ENCODE measurements at regions not wholly inside any gene's neighbourhood (a gene's known extent, or its start where the extent isn't known, plus 50 kb on each side); places are given as distances from the start of the nearest gene placed in this dataset.

DNA sequence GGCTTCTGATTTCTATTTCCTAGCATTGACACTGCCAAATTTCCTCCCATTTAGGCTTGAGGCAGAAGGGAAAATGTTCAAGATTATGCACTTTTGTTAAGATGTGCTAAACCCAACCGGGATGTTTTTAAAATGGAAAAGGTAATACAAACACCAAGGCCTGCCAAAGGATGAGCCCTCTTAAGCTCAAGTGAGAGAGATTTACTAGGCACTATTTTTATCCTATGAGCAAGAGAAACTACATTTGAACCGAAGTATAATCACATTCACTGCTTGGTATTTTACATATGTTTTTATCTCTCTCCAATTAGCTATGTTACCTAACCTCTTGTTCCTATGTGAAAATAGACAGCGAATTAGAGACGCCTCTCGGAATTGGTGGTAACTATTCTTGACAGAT is 295.8 kb downstream of the GABRB3 start:
- intact Hi-C loops (cut with micrococcal nuclease), result no loop called here
- H3K36me3 Mint-ChIP-seq, result no peaks in the 10 kb centered on the region

GRCh38 chr15:26475554-26475953 is 297.3 kb downstream of the GABRB3 start:
- intact Hi-C loops (cut with micrococcal nuclease), result no loop called here
- Mint-ChIP-seq H3K27ac (no peak overlapping the region), H3K36me3 (peaks cover 5% of the 10 kb centered on the region), H3K27me3 (ENCODE audit: low read depth in 2 of 2) (no peaks in the 10 kb centered on the region), H3K9me3 (peaks cover 15 to 16% of the 10 kb centered on the region in 2 donors), H3K4me1 (no peaks in the 10 kb centered on the region), H3K4me3 (no peak overlapping the region)
- no peak overlapping the region for H3K27ac ChIP-seq (ENCODE audit: low read length)
- no peak for ATAC-seq
- no peak for DNase-seq
- TF ChIP-seq, protein P1, sequence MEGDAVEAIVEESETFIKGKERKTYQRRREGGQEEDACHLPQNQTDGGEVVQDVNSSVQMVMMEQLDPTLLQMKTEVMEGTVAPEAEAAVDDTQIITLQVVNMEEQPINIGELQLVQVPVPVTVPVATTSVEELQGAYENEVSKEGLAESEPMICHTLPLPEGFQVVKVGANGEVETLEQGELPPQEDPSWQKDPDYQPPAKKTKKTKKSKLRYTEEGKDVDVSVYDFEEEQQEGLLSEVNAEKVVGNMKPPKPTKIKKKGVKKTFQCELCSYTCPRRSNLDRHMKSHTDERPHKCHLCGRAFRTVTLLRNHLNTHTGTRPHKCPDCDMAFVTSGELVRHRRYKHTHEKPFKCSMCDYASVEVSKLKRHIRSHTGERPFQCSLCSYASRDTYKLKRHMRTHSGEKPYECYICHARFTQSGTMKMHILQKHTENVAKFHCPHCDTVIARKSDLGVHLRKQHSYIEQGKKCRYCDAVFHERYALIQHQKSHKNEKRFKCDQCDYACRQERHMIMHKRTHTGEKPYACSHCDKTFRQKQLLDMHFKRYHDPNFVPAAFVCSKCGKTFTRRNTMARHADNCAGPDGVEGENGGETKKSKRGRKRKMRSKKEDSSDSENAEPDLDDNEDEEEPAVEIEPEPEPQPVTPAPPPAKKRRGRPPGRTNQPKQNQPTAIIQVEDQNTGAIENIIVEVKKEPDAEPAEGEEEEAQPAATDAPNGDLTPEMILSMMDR (IDR thresholded peaks at IDR 0.05), result no peak
- H3K27me3 ChIP-seq (ENCODE audit: control insufficient read depth, insufficient read depth, low read length), result no peaks in the 10 kb centered on the region
- no peaks in the 10 kb centered on the region for H3K36me3 ChIP-seq (ENCODE audit: control insufficient read depth, insufficient read depth, low read length)
- 80% methylated on average over 4 of the region's 7 CpGs for WGBS (ENCODE audit: insufficient coverage)
- no peaks in the 10 kb centered on the region for H3K4me1 ChIP-seq (ENCODE audit: control insufficient read depth, insufficient read depth, low read length)
- no peak overlapping the region for H3K4me3 ChIP-seq (ENCODE audit: low read length)
- peaks cover 28% of the 10 kb centered on the region for H3K9me3 ChIP-seq (ENCODE audit: control insufficient read depth, insufficient read depth, low read length)

More for the DNA sequence above, 295.8 kb downstream of the GABRB3 start:
- no peak for DNase-seq
- H3K4me3 Mint-ChIP-seq, result no peak overlapping the region
- H3K4me1 Mint-ChIP-seq, result no peaks in the 10 kb centered on the region
- H3K9me3 ChIP-seq (ENCODE audit: control insufficient read depth, insufficient read depth, low read length), result peaks cover 28% of the 10 kb centered on the region
- H3K4me3 ChIP-seq (ENCODE audit: low read length), result no peak overlapping the region
- no peaks in the 10 kb centered on the region for H3K27me3 ChIP-seq (ENCODE audit: control insufficient read depth, insufficient read depth, low read length)
- TF ChIP-seq, protein P1 (IDR thresholded peaks at IDR 0.05), result no peak
- H3K27ac ChIP-seq (ENCODE audit: low read length), result no peak overlapping the region
- H3K36me3 ChIP-seq (ENCODE audit: control insufficient read depth, insufficient read depth, low read length), result no peaks in the 10 kb centered on the region
- no peak for ATAC-seq
- H3K27ac Mint-ChIP-seq, result no peak overlapping the region
- no peaks in the 10 kb centered on the region for H3K4me1 ChIP-seq (ENCODE audit: control insufficient read depth, insufficient read depth, low read length)
- peaks cover 18% of the 10 kb centered on the region in 2 donors for H3K9me3 Mint-ChIP-seq
- 85% methylated on average over 5 of the region's 5 CpGs for WGBS (ENCODE audit: insufficient coverage)
- H3K27me3 Mint-ChIP-seq (ENCODE audit: low read depth in 2 of 2), result no peaks in the 10 kb centered on the region

DNA sequence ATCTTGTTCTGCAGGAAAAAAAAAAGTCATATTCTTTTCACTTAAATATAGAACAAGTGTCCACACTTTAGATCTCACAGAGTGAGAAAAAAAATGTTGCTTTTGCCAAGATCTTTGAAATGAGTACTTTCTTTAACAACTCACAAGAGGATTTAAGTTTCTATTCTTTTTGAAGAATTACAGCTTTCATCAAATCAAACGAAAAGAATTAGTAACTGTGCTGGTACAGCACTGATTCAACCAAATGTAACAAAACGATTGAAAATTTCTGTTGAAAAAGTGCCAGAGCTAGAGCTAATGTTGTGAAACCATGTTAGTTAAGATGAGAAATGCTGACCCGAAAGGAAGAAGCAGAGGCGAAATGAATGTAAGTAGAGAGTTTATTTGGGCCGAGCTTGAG is 300.2 kb downstream of the GABRB3 start:
- Mint-ChIP-seq H3K36me3 (peaks cover 8% of the 10 kb centered on the region), H3K27ac (no peak overlapping the region), H3K4me3 (no peak overlapping the region), H3K9me3 (peaks cover 17 to 26% of the 10 kb centered on the region in 2 donors), H3K27me3 (ENCODE audit: low read depth in 2 of 2) (no peaks in the 10 kb centered on the region), H3K4me1 (no peaks in the 10 kb centered on the region)
- 85% methylated on average over 5 of the region's 5 CpGs for WGBS (ENCODE audit: insufficient coverage)
- DNase-seq, result no peak
- Histone ChIP-seq H3K4me1 (ENCODE audit: control insufficient read depth, insufficient read depth, low read length) (no peaks in the 10 kb centered on the region), H3K27ac (ENCODE audit: low read length) (no peak overlapping the region), H3K4me3 (ENCODE audit: low read length) (no peak overlapping the region), H3K9me3 (ENCODE audit: control insufficient read depth, insufficient read depth, low read length) (peaks cover 19% of the 10 kb centered on the region), H3K36me3 (ENCODE audit: control insufficient read depth, insufficient read depth, low read length) (no peaks in the 10 kb centered on the region), H3K27me3 (ENCODE audit: control insufficient read depth, insufficient read depth, low read length) (no peaks in the 10 kb centered on the region)
- TF ChIP-seq, protein P1 (IDR thresholded peaks at IDR 0.05), result no peak
- intact Hi-C loops (cut with micrococcal nuclease), result no loop called here
- no peak for ATAC-seq

- Histone ChIP-seq H3K4me1 (ENCODE audit: control insufficient read depth, insufficient read depth, low read length) (no peaks in the 10 kb centered on the region), H3K27ac (ENCODE audit: low read length) (no peak overlapping the region), H3K4me3 (ENCODE audit: low read length) (no peak overlapping the region), H3K9me3 (ENCODE audit: control insufficient read depth, insufficient read depth, low read length) (peaks cover 18% of the 10 kb centered on the region), H3K36me3 (ENCODE audit: control insufficient read depth, insufficient read depth, low read length) (no peaks in the 10 kb centered on the region), H3K27me3 (ENCODE audit: control insufficient read depth, insufficient read depth, low read length) (no peaks in the 10 kb centered on the region)
- DNase-seq (no peak), ATAC-seq (no peak)
- no peaks in the 10 kb centered on the region for H3K27me3 Mint-ChIP-seq (ENCODE audit: low read depth in 2 of 2)
- WGBS (ENCODE audit: insufficient coverage), result 86% methylated on average over 13 of the region's 13 CpGs
- TF ChIP-seq, protein P1 (IDR thresholded peaks at IDR 0.05), result no peak
- H3K9me3 Mint-ChIP-seq, result peaks cover 16 to 30% of the 10 kb centered on the region in 2 donors
- H3K27ac Mint-ChIP-seq, result no peak overlapping the region
- H3K4me1 Mint-ChIP-seq, result no peaks in the 10 kb centered on the region
- peaks cover 24% of the 10 kb centered on the region for H3K36me3 Mint-ChIP-seq
- intact Hi-C loops (cut with micrococcal nuclease), result no loop called here
- H3K4me3 Mint-ChIP-seq, result no peak overlapping the region
Observed at GRCh38 chr15:26461847-26462608, 310.8 kb downstream of the GABRB3 start.

Data from natural killer cell (primary cell).